ENCODE measurements at regions not wholly inside any gene's neighbourhood (a gene's known extent, or its start where the extent isn't known, plus 50 kb on each side); places are given as distances from the start of the nearest gene placed in this dataset.

- Histone ChIP-seq H3K27me3 (ENCODE audit: control insufficient read depth in 1 of 2, insufficient read depth in 2 of 2, low read length in 2 of 2) (no peaks in the 10 kb centered on the region), H3K9me3 (ENCODE audit: control insufficient read depth in 1 of 2, insufficient read depth in 1 of 2, low read length in 2 of 2) (no peaks in the 10 kb centered on the region), H3K4me1 (ENCODE audit: insufficient read depth, low read length) (peaks cover 6% of the 10 kb centered on the region), H3K27ac (ENCODE audit: low read depth in 1 of 2, low read length in 2 of 2) (no peak overlapping the region), H3K4me3 (ENCODE audit: low read length) (no peak overlapping the region), H3K36me3 (ENCODE audit: insufficient read depth, low read length) (no peaks in the 10 kb centered on the region)
- H3K27ac Mint-ChIP-seq, result no peak overlapping the region
- no peak for DNase-seq
- no peaks in the 10 kb centered on the region for H3K4me1 Mint-ChIP-seq (ENCODE audit: low read depth)
- no peak for ATAC-seq (ENCODE audit: poor library complexity)
- ChIA-PET CTCF (no interaction called here), POLR2A (no interaction called here)
- no peaks in the 10 kb centered on the region for H3K9me3 Mint-ChIP-seq
- no peaks in the 10 kb centered on the region for H3K36me3 Mint-ChIP-seq (ENCODE audit: low read depth)
- no peak overlapping the region for H3K4me3 Mint-ChIP-seq
- no peaks in the 10 kb centered on the region for H3K27me3 Mint-ChIP-seq
- no peak for TF ChIP-seq CTCF (IDR thresholded peaks at IDR 0.05)
- intact Hi-C loops (cut with DNase I, micrococcal nuclease), result loop anchor here (1.0 to 2.0 kb wide), 2 partner anchors 257 to 258 kb away; no protein-coding TSS in a partner anchor
These were observed 146.8 kb upstream of the EGLN3 start for GRCh38 chr14:34097644-34098043.

- no peak overlapping the region for H3K4me3 Mint-ChIP-seq
- ATAC-seq (ENCODE audit: poor library complexity), result no peak
- no peaks in the 10 kb centered on the region for H3K27me3 ChIP-seq (ENCODE audit: control insufficient read depth in 1 of 2, insufficient read depth in 2 of 2, low read length in 2 of 2)
These were observed 143.5 kb upstream of the EGLN3 start for GRCh38 chr14:34094384-34094783.

GRCh38 chr14:34093883-34094282 lies 143.0 kb upstream of the EGLN3 start:
- Mint-ChIP-seq H3K9me3 (no peaks in the 10 kb centered on the region), H3K27ac (no peak overlapping the region)

More at GRCh38 chr14:34094384-34094783, 143.5 kb upstream of the EGLN3 start:
- no peaks in the 10 kb centered on the region for H3K36me3 ChIP-seq (ENCODE audit: insufficient read depth, low read length)
- ChIA-PET CTCF (no interaction called here), POLR2A (no interaction called here)
- Mint-ChIP-seq H3K27me3 (no peaks in the 10 kb centered on the region), H3K9me3 (no peaks in the 10 kb centered on the region), H3K36me3 (ENCODE audit: low read depth) (no peaks in the 10 kb centered on the region), H3K4me1 (ENCODE audit: low read depth) (no peaks in the 10 kb centered on the region), H3K27ac (no peak overlapping the region)
- intact Hi-C loops (cut with DNase I, micrococcal nuclease), result no loop called here
- peaks cover 6% of the 10 kb centered on the region for H3K4me1 ChIP-seq (ENCODE audit: insufficient read depth, low read length)
- no peak overlapping the region for H3K27ac ChIP-seq (ENCODE audit: low read depth in 1 of 2, low read length in 2 of 2)
- no peak overlapping the region for H3K4me3 ChIP-seq (ENCODE audit: low read length)
- H3K9me3 ChIP-seq (ENCODE audit: control insufficient read depth in 1 of 2, insufficient read depth in 1 of 2, low read length in 2 of 2), result no peaks in the 10 kb centered on the region
- no peak for DNase-seq
- no peak for TF ChIP-seq CTCF (IDR thresholded peaks at IDR 0.05)

More at GRCh38 chr14:34093883-34094282, 143.0 kb upstream of the EGLN3 start:
- ChIA-PET POLR2A (no interaction called here), CTCF (no interaction called here)
- Histone ChIP-seq H3K9me3 (ENCODE audit: control insufficient read depth in 1 of 2, insufficient read depth in 1 of 2, low read length in 2 of 2) (no peaks in the 10 kb centered on the region), H3K36me3 (ENCODE audit: insufficient read depth, low read length) (no peaks in the 10 kb centered on the region), H3K4me3 (ENCODE audit: low read length) (no peak overlapping the region), H3K27ac (ENCODE audit: low read depth in 1 of 2, low read length in 2 of 2) (no peak overlapping the region), H3K4me1 (ENCODE audit: insufficient read depth, low read length) (peaks cover 6% of the 10 kb centered on the region), H3K27me3 (ENCODE audit: control insufficient read depth in 1 of 2, insufficient read depth in 2 of 2, low read length in 2 of 2) (no peaks in the 10 kb centered on the region)
- no peak for TF ChIP-seq CTCF (IDR thresholded peaks at IDR 0.05)
- ATAC-seq (ENCODE audit: poor library complexity), result no peak
- Mint-ChIP-seq H3K4me1 (ENCODE audit: low read depth) (no peaks in the 10 kb centered on the region), H3K36me3 (ENCODE audit: low read depth) (no peaks in the 10 kb centered on the region), H3K4me3 (no peak overlapping the region), H3K27me3 (no peaks in the 10 kb centered on the region)
- DNase-seq, result no peak
- intact Hi-C loops (cut with DNase I, micrococcal nuclease), result no loop called here
